Gastrocnemius medialis (tissue), 4 donors: ENCODE measurements at regions not wholly inside any gene's neighbourhood (a gene's known extent, or its start where the extent isn't known, plus 50 kb on each side); places are given as distances from the start of the nearest gene placed in this dataset.

ENCODE experiments used
- CTCF ChIP-seq, 5 experiments: fragments of 450-650 bp in 3 of 5; fragments of 200-600 bp in 2 of 5; sonication (generic) in 2 of 5; IDR thresholded peaks in 4 of 5; conservative IDR thresholded peaks in 1 of 5; 1 replicate in 4 of 5; 2 replicates in 1 of 5; pipeline ENCODE4 v1.5.1; 2016 to 2019; ENCODE audit warnings: antibody characterized with exemption in 5 of 5, mild to moderate bottlenecking in 3 of 5, moderate library complexity in 3 of 5
- POLR2A ChIP-seq, 2 donors: fragments of 450-650 bp; IDR thresholded peaks; one replicate each; pipeline ENCODE4 v1.6.1; 2017; ENCODE audit warnings: antibody characterized with exemption in 2 of 2, mild to moderate bottlenecking in 2 of 2, moderate library complexity in 2 of 2

- no peak for TF ChIP-seq POLR2A (IDR thresholded peaks at IDR 0.05)
- TF ChIP-seq CTCF (IDR thresholded peaks at IDR 0.05 in 4 of 5, conservative IDR thresholded peaks at IDR 0.05 in 1 of 5) = no peak
Measured at GRCh38 chr2:180513389-180513788, 467.0 kb upstream of the UBE2E3 start.
